ENCODE measurements at regions not wholly inside any gene's neighbourhood (a gene's known extent, or its start where the extent isn't known, plus 50 kb on each side); places are given as distances from the start of the nearest gene placed in this dataset.

DNA sequence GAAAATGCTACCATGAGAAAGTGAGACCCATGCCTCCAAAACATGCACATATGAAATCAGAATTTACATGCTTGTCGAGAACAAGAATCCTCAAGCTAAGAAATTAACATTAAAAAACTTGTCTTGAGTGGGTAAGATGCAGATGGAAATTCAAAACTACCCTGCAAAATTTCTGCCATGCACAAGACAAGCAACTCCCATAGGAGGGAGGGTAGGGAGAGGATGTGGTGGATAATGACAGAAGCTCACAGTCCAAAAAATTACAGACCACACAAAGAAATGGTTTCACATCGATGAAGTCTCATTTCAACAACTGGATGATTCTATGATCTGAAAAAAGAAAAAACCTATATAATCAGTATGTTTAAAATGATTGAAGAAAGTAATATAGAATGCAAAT, 319.9 kb upstream of the PTGER4 start:
- no peak overlapping the region for H3K4me3 Mint-ChIP-seq (ENCODE audit: unreplicated experiment)
- no peaks in the 10 kb centered on the region for H3K4me1 Mint-ChIP-seq (ENCODE audit: low read depth)
- TF ChIP-seq CTCF (IDR thresholded peaks at IDR 0.05): no peak
- H3K36me3 Mint-ChIP-seq (ENCODE audit: low read depth): peaks cover 2% of the 10 kb centered on the region
- H3K27me3 Mint-ChIP-seq (ENCODE audit: low read depth): peaks cover 6% of the 10 kb centered on the region
- H3K27ac Mint-ChIP-seq (ENCODE audit: unreplicated experiment): no peak overlapping the region
- no peak for DNase-seq (ENCODE audit: low spot score)
- peaks cover 8% of the 10 kb centered on the region for H3K9me3 Mint-ChIP-seq (ENCODE audit: low read depth)

DNA sequence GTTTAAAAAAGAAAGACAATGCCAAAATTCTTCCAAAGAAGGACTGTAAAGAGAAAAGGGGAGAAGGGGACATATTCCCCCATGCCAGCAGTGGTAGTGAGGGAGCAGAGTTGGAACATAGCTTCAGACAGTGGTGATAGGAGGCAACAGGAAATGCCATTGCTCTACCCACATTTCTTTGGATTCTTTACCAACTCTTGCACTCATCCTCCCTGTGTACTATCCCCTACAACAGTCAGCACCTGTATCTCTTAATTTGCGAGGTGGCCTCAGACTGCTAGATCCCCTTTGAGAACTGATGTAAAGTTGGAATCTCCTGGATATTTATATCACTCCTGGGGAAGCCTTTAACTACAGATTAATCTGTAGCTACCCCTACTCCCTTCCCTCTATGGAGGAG, 320.6 kb upstream of the PTGER4 start:
- Mint-ChIP-seq H3K27me3 (ENCODE audit: low read depth) (peaks cover 6% of the 10 kb centered on the region), H3K27ac (ENCODE audit: unreplicated experiment) (no peak overlapping the region), H3K9me3 (ENCODE audit: low read depth) (peaks cover 8% of the 10 kb centered on the region), H3K4me3 (ENCODE audit: unreplicated experiment) (no peak overlapping the region), H3K36me3 (ENCODE audit: low read depth) (peaks cover 2% of the 10 kb centered on the region), H3K4me1 (ENCODE audit: low read depth) (no peaks in the 10 kb centered on the region)
- no peak for DNase-seq (ENCODE audit: low spot score)
- TF ChIP-seq CTCF (IDR thresholded peaks at IDR 0.05): no peak

- DNase-seq (ENCODE audit: low spot score): no peak
- Mint-ChIP-seq H3K27me3 (ENCODE audit: low read depth) (peaks cover 5% of the 10 kb centered on the region), H3K36me3 (ENCODE audit: low read depth) (peaks cover 3% of the 10 kb centered on the region), H3K4me1 (ENCODE audit: low read depth) (no peaks in the 10 kb centered on the region), H3K27ac (ENCODE audit: unreplicated experiment) (no peak overlapping the region), H3K4me3 (ENCODE audit: unreplicated experiment) (no peak overlapping the region), H3K9me3 (ENCODE audit: low read depth) (peaks cover 10% of the 10 kb centered on the region)
- TF ChIP-seq CTCF (IDR thresholded peaks at IDR 0.05): no peak
These were observed 323.5 kb upstream of the PTGER4 start for GRCh38 chr5:40356248-40356647.

DNA sequence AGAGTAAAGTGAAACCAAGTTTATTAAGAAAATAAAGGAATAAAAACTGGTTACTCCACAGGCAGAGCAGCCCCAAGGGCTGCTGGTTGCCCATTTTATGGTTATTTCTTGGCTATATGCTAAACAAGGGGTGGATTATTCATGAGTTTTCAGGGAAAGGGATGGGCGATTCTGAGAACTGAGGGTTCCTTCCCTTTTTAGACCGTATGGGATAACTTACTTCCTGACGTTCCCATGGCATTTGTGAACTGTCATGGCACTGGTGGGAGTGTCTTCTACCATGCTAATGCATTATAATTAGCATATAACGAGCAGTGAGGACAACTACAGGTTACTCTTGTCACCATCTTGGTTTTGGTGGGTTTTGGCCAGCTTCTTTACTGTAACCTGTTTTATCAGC, 323.9 kb upstream of the PTGER4 start:
- no peak overlapping the region for H3K27ac Mint-ChIP-seq (ENCODE audit: unreplicated experiment)
- no peak overlapping the region for H3K4me3 Mint-ChIP-seq (ENCODE audit: unreplicated experiment)
- no peak for TF ChIP-seq CTCF (IDR thresholded peaks at IDR 0.05)
- H3K36me3 Mint-ChIP-seq (ENCODE audit: low read depth): peaks cover 5% of the 10 kb centered on the region
- no peak for DNase-seq (ENCODE audit: low spot score)
- no peaks in the 10 kb centered on the region for H3K4me1 Mint-ChIP-seq (ENCODE audit: low read depth)
- peaks cover 14% of the 10 kb centered on the region for H3K9me3 Mint-ChIP-seq (ENCODE audit: low read depth)
- peaks cover 6% of the 10 kb centered on the region for H3K27me3 Mint-ChIP-seq (ENCODE audit: low read depth)

DNA sequence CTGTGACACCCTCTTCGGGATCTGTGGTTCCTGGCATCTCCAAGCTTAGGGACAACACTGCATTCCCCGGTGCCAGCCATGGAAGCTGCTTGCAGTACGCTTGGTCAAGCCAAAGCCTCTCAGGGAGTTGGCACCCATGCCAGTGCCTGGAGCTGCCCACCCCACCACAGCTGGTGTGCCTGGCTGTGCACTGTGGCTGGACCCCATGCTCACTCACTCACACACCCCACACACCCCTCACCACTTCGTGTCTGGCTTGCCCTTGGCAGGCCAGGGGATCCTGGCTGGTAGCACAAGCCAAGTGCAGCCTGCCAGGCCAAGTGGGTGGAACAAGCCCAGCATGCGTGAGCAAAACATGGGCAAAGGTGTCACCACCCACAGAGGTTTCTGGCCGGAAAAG, 324.5 kb upstream of the PTGER4 start:
- Mint-ChIP-seq H3K9me3 (ENCODE audit: low read depth) (peaks cover 20% of the 10 kb centered on the region), H3K4me1 (ENCODE audit: low read depth) (no peaks in the 10 kb centered on the region), H3K36me3 (ENCODE audit: low read depth) (peaks cover 10% of the 10 kb centered on the region), H3K27me3 (ENCODE audit: low read depth) (peaks cover 9% of the 10 kb centered on the region), H3K4me3 (ENCODE audit: unreplicated experiment) (no peak overlapping the region), H3K27ac (ENCODE audit: unreplicated experiment) (no peak overlapping the region)
- TF ChIP-seq CTCF (IDR thresholded peaks at IDR 0.05): no peak
- no peak for DNase-seq (ENCODE audit: low spot score)
